H9 (cell line): ENCODE measurements at regions not wholly inside any gene's neighbourhood (a gene's known extent, or its start where the extent isn't known, plus 50 kb on each side); places are given as distances from the start of the nearest gene placed in this dataset.

Experiments
- DNase-seq: peaks from one replicate; pipeline ENCODE4 v3.0.0-alpha.2; 2017
- H2AFZ ChIP-seq: one replicate; pipeline ENCODE4 v1.6.1; 2013; ENCODE audit warnings: mild to moderate bottlenecking, low read length, control low read depth, moderate library complexity
- H2AK5ac ChIP-seq: 2 replicates; pipeline ENCODE4 v1.6.1; 2013; ENCODE audit warnings: low read length, control low read depth, mixed read lengths; ENCODE audit not compliant: insufficient read length
- H2BK120ac ChIP-seq: one replicate; pipeline ENCODE4 v1.6.1; 2013; ENCODE audit warnings: low read depth, mild to moderate bottlenecking, low read length, control low read depth, inconsistent platforms; ENCODE audit not compliant: poor library complexity, severe bottlenecking
- H2BK12ac ChIP-seq: 2 replicates; pipeline ENCODE4 v1.6.1; 2013; ENCODE audit warnings: low read length, control low read depth, mixed read lengths, low read depth; ENCODE audit not compliant: insufficient read length
- H2BK15ac ChIP-seq: 2 replicates; pipeline ENCODE4 v1.6.1; 2013; ENCODE audit warnings: low read depth, low read length, control low read depth
- H2BK20ac ChIP-seq: one replicate; pipeline ENCODE4 v1.6.1; 2013; ENCODE audit warnings: low read depth, mild to moderate bottlenecking, low read length, control low read depth, inconsistent platforms; ENCODE audit not compliant: poor library complexity, severe bottlenecking
- H2BK5ac ChIP-seq: 2 replicates; pipeline ENCODE4 v1.6.1; 2013; ENCODE audit warnings: low read length, control low read depth, mixed read lengths; ENCODE audit not compliant: insufficient read length
- H3K14ac ChIP-seq: 2 replicates; pipeline ENCODE4 v1.6.1; 2013; ENCODE audit warnings: low read length, control low read depth; ENCODE audit not compliant: insufficient read depth
- H3K18ac ChIP-seq: 2 replicates; pipeline ENCODE4 v1.6.1; 2013; ENCODE audit warnings: low read depth, mild to moderate bottlenecking, mixed read lengths, low read length, control low read depth; ENCODE audit not compliant: insufficient read length
- H3K23ac ChIP-seq: 2 replicates; pipeline ENCODE4 v1.6.1; 2013; ENCODE audit warnings: low read length, control low read depth, mixed read lengths, low read depth; ENCODE audit not compliant: insufficient read length
- H3K23me2 ChIP-seq: 2 replicates; pipeline ENCODE4 v1.6.1; 2013; ENCODE audit warnings: low read depth, mild to moderate bottlenecking, mixed read lengths, low read length, control low read depth; ENCODE audit not compliant: insufficient read length, poor library complexity, severe bottlenecking
- H3K27ac ChIP-seq: 2 replicates; pipeline ENCODE4 v1.5.1; 2013; ENCODE audit warnings: low read length, control low read depth, mixed read lengths, low read depth; ENCODE audit not compliant: insufficient read length
- H3K27me3 ChIP-seq: 2 replicates; pipeline ENCODE4 v1.6.1; 2013; ENCODE audit warnings: low read length, control low read depth, inconsistent platforms; ENCODE audit not compliant: insufficient read depth
- H3K4ac ChIP-seq: 2 replicates; pipeline ENCODE4 v1.6.1; 2013; ENCODE audit warnings: low read depth, mild to moderate bottlenecking, control low read depth, inconsistent platforms, low read length, moderate library complexity
- H3K4me1 ChIP-seq: 2 replicates; pipeline ENCODE4 v1.6.1; 2013; ENCODE audit warnings: low read length, control low read depth, inconsistent platforms; ENCODE audit not compliant: insufficient read depth
- H3K4me2 ChIP-seq: 2 replicates; pipeline ENCODE4 v1.6.1; 2013; ENCODE audit warnings: low read length, control low read depth, mixed read lengths; ENCODE audit not compliant: insufficient read length, insufficient read depth
- H3K56ac ChIP-seq: 2 replicates; pipeline ENCODE4 v1.6.1; 2013; ENCODE audit warnings: low read depth, mild to moderate bottlenecking, mixed read lengths, low read length, control low read depth; ENCODE audit not compliant: insufficient read length
- H3K79me1 ChIP-seq: 2 replicates; pipeline ENCODE4 v1.6.1; 2013; ENCODE audit warnings: low read depth, mild to moderate bottlenecking, moderate library complexity, low read length, control low read depth, inconsistent platforms; ENCODE audit not compliant: insufficient read depth, poor library complexity, severe bottlenecking
- H3K79me2 ChIP-seq: 2 replicates; pipeline ENCODE4 v1.6.1; 2013; ENCODE audit warnings: low read length, control low read depth, inconsistent platforms; ENCODE audit not compliant: insufficient read depth
- H3K9ac ChIP-seq: 2 replicates; pipeline ENCODE4 v1.6.1; 2013; ENCODE audit warnings: low read length, control low read depth, mixed read lengths; ENCODE audit not compliant: insufficient read length; ENCODE audit errors: extremely low read depth
- H3K9me3 ChIP-seq: one replicate; pipeline ENCODE4 v1.6.1; 2013; ENCODE audit warnings: low read depth, low read length, inconsistent platforms; ENCODE audit not compliant: control insufficient read depth
- H3T11ph ChIP-seq: one replicate; pipeline ENCODE4 v1.6.1; 2013; ENCODE audit warnings: mild to moderate bottlenecking, low read length, control low read depth, inconsistent platforms
- H4K20me1 ChIP-seq: one replicate; pipeline ENCODE4 v1.6.1; 2013; ENCODE audit not compliant: control insufficient read depth, insufficient read length, insufficient read depth
- H4K5ac ChIP-seq: 2 replicates; pipeline ENCODE4 v1.6.1; 2013; ENCODE audit warnings: low read depth, mild to moderate bottlenecking, mixed read lengths, low read length, control low read depth; ENCODE audit not compliant: insufficient read length
- H4K8ac ChIP-seq: replicated peaks from 2 replicates; pipeline ENCODE4 v1.6.1; 2013; ENCODE audit warnings: low read length, control low read depth, mixed read lengths, low read depth; ENCODE audit not compliant: insufficient read length
- H4K91ac ChIP-seq: 2 replicates; pipeline ENCODE4 v1.6.1; 2013; ENCODE audit warnings: low read depth, mild to moderate bottlenecking, moderate library complexity, mixed read lengths, low read length, control low read depth; ENCODE audit not compliant: insufficient read length
- H3K27ac Mint-ChIP-seq, 3 experiments: 2 replicates in 2 of 3; 3 replicates in 1 of 3; pipeline ENCODE4 v1.8.0; 2020 to 2021; ENCODE audit warnings: mixed read lengths in 3 of 3, mild to moderate bottlenecking in 1 of 3, moderate library complexity in 1 of 3
- H3K27me3 Mint-ChIP-seq: 2 replicates; pipeline ENCODE4 v1.8.0; 2021; ENCODE audit warnings: low read depth, mild to moderate bottlenecking, moderate library complexity, mixed read lengths
- H3K36me3 Mint-ChIP-seq, 3 experiments: 2 replicates in 2 of 3; 3 replicates in 1 of 3; pipeline ENCODE4 v1.8.0; 2020 to 2021; ENCODE audit warnings: low read depth in 3 of 3, mixed read lengths in 3 of 3; ENCODE audit not compliant: insufficient read depth in 1 of 3
- H3K4me1 Mint-ChIP-seq, 2 experiments: 2 replicates each; pipeline ENCODE4 v1.8.0; 2020; ENCODE audit warnings: mixed read lengths in 2 of 2
- H3K4me3 Mint-ChIP-seq, 2 experiments: 2 replicates in 1 of 2; 3 replicates in 1 of 2; pipeline ENCODE4 v1.8.0; 2020 to 2021; ENCODE audit warnings: mild to moderate bottlenecking in 2 of 2, mixed read lengths in 2 of 2, moderate library complexity in 1 of 2
- H3K9me3 Mint-ChIP-seq, 2 experiments: 2 replicates in 1 of 2; 3 replicates in 1 of 2; pipeline ENCODE4 v1.8.0; 2020; ENCODE audit warnings: mild to moderate bottlenecking in 2 of 2, mixed read lengths in 2 of 2, moderate library complexity in 1 of 2
- CTCF ChIP-seq: fragments of 200-600 bp; sonication (generic); conservative IDR thresholded peaks from 3 replicates; pipeline ENCODE4 v1.8.0; 2021; ENCODE audit warnings: antibody characterized with exemption, mild to moderate bottlenecking
- WGBS: extraction: QIAGEN DNeasy Blood & Tissue Kit; methylation state at CpG from one replicate; pipeline ENCODE4 v1.1.7; 2013; ENCODE audit warnings: missing lambda C conversion rate, low lambda C conversion rate, mixed read lengths; ENCODE audit not compliant: insufficient read length; ENCODE audit errors: extremely low coverage; 5-methylcytosine and 5-hydroxymethylcytosine counted together

- WGBS = no CpG with 5 or more reads among the region's 3 CpGs
- TF ChIP-seq CTCF = no peak
- Mint-ChIP-seq H3K4me3 (no peak overlapping the region), H3K4me1 (peaks cover 31 to 45% of the 10 kb centered on the region in 2 experiments), H3K27me3 (no peaks in the 10 kb centered on the region), H3K9me3 (no peaks in the 10 kb centered on the region), H3K36me3 (no peaks in the 10 kb centered on the region), H3K27ac (no peak overlapping the region)
- Histone ChIP-seq H3K23ac (no peak overlapping the region), H2BK120ac (no peak overlapping the region), H2BK12ac (no peak overlapping the region), H3K9me3 (no peaks in the 10 kb centered on the region), H3K9ac (no peak overlapping the region), H3K56ac (no peak overlapping the region), H3K27ac (no peak overlapping the region), H3K18ac (no peak overlapping the region), H3K23me2 (no peaks in the 10 kb centered on the region), H3K4ac (no peak overlapping the region), H3K27me3 (no peaks in the 10 kb centered on the region), H2BK15ac (no peak overlapping the region), H4K8ac (no peak overlapping the region), H2AK5ac (no peak overlapping the region), H3K14ac (no peak overlapping the region), H3K4me1 (peaks cover 2% of the 10 kb centered on the region; the same call in 1 of the 2 replicates), H2AFZ (peak overlapping the region; percentile 48), H2BK20ac (no peak overlapping the region), H3K79me1 (no peaks in the 10 kb centered on the region), H4K5ac (no peak overlapping the region), H4K91ac (no peak overlapping the region), H3T11ph (no peak overlapping the region), H3K4me2 (no peak overlapping the region), H3K79me2 (no peaks in the 10 kb centered on the region), H4K20me1 (no peaks in the 10 kb centered on the region), H2BK5ac (no peak overlapping the region)
- DNase-seq = no peak
Measured at GRCh38 chr5:93304456-93305250, 276.4 kb downstream of the NR2F1-AS1 start.
